GM12872 (cell line): ENCODE measurements at regions not wholly inside any gene's neighbourhood (a gene's known extent, or its start where the extent isn't known, plus 50 kb on each side); places are given as distances from the start of the nearest gene placed in this dataset.

Source experiments
- CTCF ChIP-seq: IDR thresholded peaks from 3 replicates; pipeline ENCODE4 v1.5.1; 2011; ENCODE audit warnings: low read depth, mild to moderate bottlenecking, low read length, moderate library complexity; ENCODE audit not compliant: insufficient read depth

GRCh38 chr9:108339251-108339650, 516.5 kb downstream of the ACTL7B start:
- TF ChIP-seq CTCF = no peak

GRCh38 chr9:108336575-108336974, 519.2 kb downstream of the ACTL7B start:
- no peak for TF ChIP-seq CTCF

GRCh38 chr9:108333530-108333983, 522.2 kb downstream of the ACTL7B start:
- TF ChIP-seq CTCF = no peak

- TF ChIP-seq CTCF = no peak
These were observed 524.2 kb downstream of the ACTL7B start for GRCh38 chr9:108331596-108331995.

GRCh38 chr9:108325406-108325805, 530.4 kb downstream of the ACTL7B start:
- TF ChIP-seq CTCF = no peak

- TF ChIP-seq CTCF = no peak
These were observed 532.2 kb downstream of the ACTL7B start for GRCh38 chr9:108323615-108324014.

- no peak for TF ChIP-seq CTCF
These were observed 533.3 kb downstream of the ACTL7B start for GRCh38 chr9:108322326-108323098.
